Neural progenitor cell (in vitro differentiated cells): ENCODE measurements at regions not wholly inside any gene's neighbourhood (a gene's known extent, or its start where the extent isn't known, plus 50 kb on each side); places are given as distances from the start of the nearest gene placed in this dataset.

ENCODE experiments used
- DNase-seq: peaks from one replicate; pipeline ENCODE4 v3.0.0-alpha.2; 2016; ENCODE audit warnings: low spot score
- H2AFZ ChIP-seq: fragments of 200-600 bp; sonication (generic); replicated peaks from 2 replicates; pipeline ENCODE4 v1.6.1; 2016; ENCODE audit warnings: antibody characterized with exemption
- H3F3A ChIP-seq: fragments of 200-600 bp; sonication (generic); 2 replicates; pipeline ENCODE4 v1.6.1; 2016; ENCODE audit warnings: antibody characterized with exemption, low read depth
- H3K27ac ChIP-seq: fragments of 200-600 bp; sonication (generic); 2 replicates; pipeline ENCODE4 v1.5.1; 2016; ENCODE audit warnings: mild to moderate bottlenecking
- H3K27me3 ChIP-seq: fragments of 200-600 bp; sonication (generic); 2 replicates; pipeline ENCODE4 v1.6.1; 2016; ENCODE audit warnings: mild to moderate bottlenecking, moderate library complexity
- H3K36me3 ChIP-seq: fragments of 200-600 bp; sonication (generic); 2 replicates; pipeline ENCODE4 v1.5.1; 2016
- H3K4me1 ChIP-seq: fragments of 200-600 bp; sonication (generic); 2 replicates; pipeline ENCODE4 v1.6.1; 2016; ENCODE audit warnings: mixed run types
- H3K4me2 ChIP-seq: fragments of 200-600 bp; sonication (generic); 2 replicates; pipeline ENCODE4 v1.6.1; 2016
- H3K4me3 ChIP-seq: fragments of 200-600 bp; sonication (generic); 2 replicates; pipeline ENCODE4 v1.5.1; 2016
- H3K79me2 ChIP-seq: fragments of 200-600 bp; sonication (generic); 2 replicates; pipeline ENCODE4 v1.6.1; 2016; ENCODE audit warnings: low read depth
- H3K9ac ChIP-seq: fragments of 200-600 bp; sonication (generic); 2 replicates; pipeline ENCODE4 v1.6.1; 2016
- H3K9me3 ChIP-seq: fragments of 200-600 bp; sonication (generic); 2 replicates; pipeline ENCODE4 v1.5.1; 2016; ENCODE audit warnings: low read depth
- H4K20me1 ChIP-seq: fragments of 200-600 bp; sonication (generic); 2 replicates; pipeline ENCODE4 v1.6.1; 2016; ENCODE audit warnings: low read depth
- H3K27ac Mint-ChIP-seq: 3 replicates; pipeline ENCODE4 v1.8.0; 2021; ENCODE audit warnings: mixed read lengths
- H3K27me3 Mint-ChIP-seq: 2 replicates; pipeline ENCODE4 v1.8.0; 2022; ENCODE audit warnings: low read depth, mild to moderate bottlenecking, inconsistent platforms, moderate library complexity, mixed read lengths; ENCODE audit not compliant: insufficient read depth
- H3K36me3 Mint-ChIP-seq: 3 replicates; pipeline ENCODE4 v1.8.0; 2021; ENCODE audit warnings: mixed read lengths
- H3K4me1 Mint-ChIP-seq: 3 replicates; pipeline ENCODE4 v1.8.0; 2021; ENCODE audit warnings: mixed read lengths
- H3K4me3 Mint-ChIP-seq: 3 replicates; pipeline ENCODE4 v1.8.0; 2021; ENCODE audit warnings: mild to moderate bottlenecking, moderate library complexity, mixed read lengths
- H3K9me3 Mint-ChIP-seq: 3 replicates; pipeline ENCODE4 v1.8.0; 2020; ENCODE audit warnings: mixed read lengths
- EZH2 ChIP-seq: fragments of 200-600 bp; sonication (generic); IDR thresholded peaks from 2 replicates; pipeline ENCODE4 v1.6.1; 2017; ENCODE audit warnings: antibody characterized with exemption, mild to moderate bottlenecking, moderate library complexity
- EZH2phosphoT487 ChIP-seq: fragments of 200-600 bp; sonication (generic); IDR thresholded peaks from 2 replicates; pipeline ENCODE4 v1.6.1; 2017; ENCODE audit warnings: antibody characterized with exemption
- TF ChIP-seq, protein P1 (sequence below): fragments of 200-600 bp; sonication (generic); IDR thresholded peaks from 2 replicates; pipeline ENCODE4 v1.5.1; 2017; ENCODE audit warnings: antibody characterized with exemption, mild to moderate bottlenecking

- Histone ChIP-seq H3F3A (peaks cover 9% of the 10 kb centered on the region), H2AFZ (no peak overlapping the region), H3K27me3 (peaks cover 42% of the 10 kb centered on the region), H3K4me1 (no peaks in the 10 kb centered on the region), H3K9me3 (no peaks in the 10 kb centered on the region), H4K20me1 (no peaks in the 10 kb centered on the region), H3K4me2 (no peak overlapping the region), H3K9ac (no peak overlapping the region), H3K4me3 (no peak overlapping the region), H3K36me3 (no peaks in the 10 kb centered on the region), H3K79me2 (no peaks in the 10 kb centered on the region), H3K27ac (no peak overlapping the region)
- H3K4me3 Mint-ChIP-seq, result peak overlapping the region; percentile 70
- peaks cover 2% of the 10 kb centered on the region for H3K9me3 Mint-ChIP-seq
- H3K27me3 Mint-ChIP-seq, result peaks cover 10% of the 10 kb centered on the region
- H3K36me3 Mint-ChIP-seq, result no peaks in the 10 kb centered on the region
- H3K27ac Mint-ChIP-seq, result no peak overlapping the region
- no peak for DNase-seq
- H3K4me1 Mint-ChIP-seq, result peaks cover 16% of the 10 kb centered on the region
- TF ChIP-seq, protein P1, sequence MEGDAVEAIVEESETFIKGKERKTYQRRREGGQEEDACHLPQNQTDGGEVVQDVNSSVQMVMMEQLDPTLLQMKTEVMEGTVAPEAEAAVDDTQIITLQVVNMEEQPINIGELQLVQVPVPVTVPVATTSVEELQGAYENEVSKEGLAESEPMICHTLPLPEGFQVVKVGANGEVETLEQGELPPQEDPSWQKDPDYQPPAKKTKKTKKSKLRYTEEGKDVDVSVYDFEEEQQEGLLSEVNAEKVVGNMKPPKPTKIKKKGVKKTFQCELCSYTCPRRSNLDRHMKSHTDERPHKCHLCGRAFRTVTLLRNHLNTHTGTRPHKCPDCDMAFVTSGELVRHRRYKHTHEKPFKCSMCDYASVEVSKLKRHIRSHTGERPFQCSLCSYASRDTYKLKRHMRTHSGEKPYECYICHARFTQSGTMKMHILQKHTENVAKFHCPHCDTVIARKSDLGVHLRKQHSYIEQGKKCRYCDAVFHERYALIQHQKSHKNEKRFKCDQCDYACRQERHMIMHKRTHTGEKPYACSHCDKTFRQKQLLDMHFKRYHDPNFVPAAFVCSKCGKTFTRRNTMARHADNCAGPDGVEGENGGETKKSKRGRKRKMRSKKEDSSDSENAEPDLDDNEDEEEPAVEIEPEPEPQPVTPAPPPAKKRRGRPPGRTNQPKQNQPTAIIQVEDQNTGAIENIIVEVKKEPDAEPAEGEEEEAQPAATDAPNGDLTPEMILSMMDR, result no peak
- TF ChIP-seq EZH2phosphoT487 (no peak), EZH2 (no peak)
Observed at GRCh38 chr14:101707863-101708620, 53.5 kb upstream of the PPP2R5C start.

- DNase-seq, result no peak
- Histone ChIP-seq H3K4me1 (no peaks in the 10 kb centered on the region), H3K4me3 (no peak overlapping the region), H3K27me3 (peaks cover 32% of the 10 kb centered on the region), H3K36me3 (no peaks in the 10 kb centered on the region), H3K4me2 (no peak overlapping the region), H4K20me1 (no peaks in the 10 kb centered on the region), H3K27ac (no peak overlapping the region), H2AFZ (no peak overlapping the region), H3K9ac (no peak overlapping the region), H3F3A (peaks cover 9% of the 10 kb centered on the region), H3K9me3 (no peaks in the 10 kb centered on the region), H3K79me2 (no peaks in the 10 kb centered on the region)
- H3K4me3 Mint-ChIP-seq, result no peak overlapping the region
- TF ChIP-seq EZH2phosphoT487, result no peak
- no peak for TF ChIP-seq EZH2
- TF ChIP-seq, protein P1, result no peak
- H3K4me1 Mint-ChIP-seq, result peaks cover 16% of the 10 kb centered on the region
- peaks cover 6% of the 10 kb centered on the region for H3K9me3 Mint-ChIP-seq
- no peaks in the 10 kb centered on the region for H3K36me3 Mint-ChIP-seq
- H3K27me3 Mint-ChIP-seq, result peaks cover 14% of the 10 kb centered on the region
- H3K27ac Mint-ChIP-seq, result peak overlapping the region; percentile 40
Observed at GRCh38 chr14:101708853-101709532, 52.5 kb upstream of the PPP2R5C start.

DNA sequence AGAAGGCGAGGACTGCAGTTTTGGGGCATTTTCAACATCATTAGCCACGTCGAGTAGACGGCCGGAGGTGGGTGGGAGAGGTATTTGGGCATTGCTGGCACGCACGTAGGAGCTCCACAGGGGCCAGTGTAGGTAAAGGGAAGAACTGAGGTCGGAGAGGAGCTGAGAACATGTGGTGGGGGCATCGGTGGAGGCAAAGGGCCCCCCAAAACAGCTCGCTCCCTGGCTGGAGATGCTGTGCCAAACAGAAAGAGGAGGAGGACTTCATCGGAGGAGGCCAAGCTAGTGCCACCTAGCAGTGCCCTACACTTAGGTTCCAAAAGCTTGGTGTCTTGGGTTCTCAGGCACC lies 52.0 kb upstream of the PPP2R5C start:
- H4K20me1 ChIP-seq, result no peaks in the 10 kb centered on the region
- no peak overlapping the region for H3K9ac ChIP-seq

More for the DNA sequence above, 52.0 kb upstream of the PPP2R5C start:
- Histone ChIP-seq H3K36me3 (no peaks in the 10 kb centered on the region), H3F3A (peaks cover 9% of the 10 kb centered on the region), H3K79me2 (no peaks in the 10 kb centered on the region), H3K9me3 (no peaks in the 10 kb centered on the region), H3K4me2 (no peak overlapping the region), H3K27me3 (peaks cover 27% of the 10 kb centered on the region), H3K27ac (no peak overlapping the region), H2AFZ (no peak overlapping the region), H3K4me1 (no peaks in the 10 kb centered on the region), H3K4me3 (no peak overlapping the region)
- H3K4me1 Mint-ChIP-seq, result peaks cover 16% of the 10 kb centered on the region
- no peaks in the 10 kb centered on the region for H3K36me3 Mint-ChIP-seq
- TF ChIP-seq, protein P1, result no peak
- TF ChIP-seq EZH2, result no peak
- TF ChIP-seq EZH2phosphoT487, result no peak
- no peak for DNase-seq
- H3K4me3 Mint-ChIP-seq, result no peak overlapping the region
- H3K9me3 Mint-ChIP-seq, result peaks cover 6% of the 10 kb centered on the region
- H3K27ac Mint-ChIP-seq, result no peak overlapping the region
- peaks cover 11% of the 10 kb centered on the region for H3K27me3 Mint-ChIP-seq
